HepG2 (cell line): ENCODE measurements at regions not wholly inside any gene's neighbourhood (a gene's known extent, or its start where the extent isn't known, plus 50 kb on each side); places are given as distances from the start of the nearest gene placed in this dataset.

Experiments used
- ATAC-seq: fragments of 200-7000 bp; cut with Tn5 transposase; 3 replicates; pipeline ENCODE4 v1.9.1; 2020; ENCODE audit warnings: mild to moderate bottlenecking, moderate library complexity
- BruUV-seq: library from RNA; stranded (reverse); fragments of 400-500 nt; replicated peaks from 2 replicates; lab custom pipeline; 2021; lab: Mats Ljungman, UMichigan
- CTCF ChIA-PET: fragments of 300-600 bp; formaldehyde crosslinking; extraction: SDS; loops from one replicate; lab custom pipeline; 2021; ENCODE audit warnings: low total read pairs, inconsistent platforms, low intra/inter-chr PET ratio; lab: Yijun Ruan, JAX
- POLR2A ChIA-PET: fragments of 350-600 bp; sonication (Branson Sonifier 250); formaldehyde crosslinking; loops from one replicate; lab custom pipeline; 2020; ENCODE audit warnings: antibody characterized with exemption, inconsistent platforms; lab: Yijun Ruan, JAX
- DNase-seq: peaks from one replicate; pipeline ENCODE4 v3.0.0-alpha.2; 2015; ENCODE audit warnings: low spot score
- FAIRE-seq: peaks from 3 replicates; lab custom pipeline; 2011; peaks lifted over from hg19 to GRCh38; lab: Jason Lieb, UNC
- H2AFZ ChIP-seq: one replicate; pipeline ENCODE4 v1.6.1; 2011; ENCODE audit warnings: low read length, inconsistent platforms
- H3K27ac ChIP-seq: fragments of 300-600 bp; 3 replicates; pipeline ENCODE4 v1.8.0; 2011; ENCODE audit warnings: mixed run types, mild to moderate bottlenecking, mixed read lengths, low read length, inconsistent platforms; ENCODE audit not compliant: insufficient read depth; ENCODE audit errors: extremely low read length
- H3K27me3 ChIP-seq, 2 experiments: fragments of 200-600 bp in 1 of 2; 2 replicates in 1 of 2; 3 replicates in 1 of 2; pipeline versions ENCODE4 v1.6.0 to v1.8.0; 2011; ENCODE audit warnings: low read length in 2 of 2, mild to moderate bottlenecking in 2 of 2, moderate library complexity in 2 of 2, inconsistent platforms in 1 of 2; ENCODE audit not compliant: insufficient read depth in 2 of 2, control insufficient read depth in 1 of 2
- H3K36me3 ChIP-seq, 2 experiments: fragments of 200-600 bp in 1 of 2; replicated peaks in 1 of 2; 2 replicates in 1 of 2; 3 replicates in 1 of 2; pipeline versions ENCODE4 v1.5.1 to v1.8.0; 2011; ENCODE audit warnings: low read length in 2 of 2, inconsistent platforms in 1 of 2; ENCODE audit not compliant: insufficient read depth in 2 of 2, control insufficient read depth in 1 of 2
- H3K4me1 ChIP-seq: 2 replicates; pipeline ENCODE4 v1.5.1; 2012; ENCODE audit warnings: low read length, inconsistent platforms; ENCODE audit not compliant: insufficient read depth
- H3K4me2 ChIP-seq: 2 replicates; pipeline ENCODE4 v1.6.0; 2011; ENCODE audit warnings: low read depth, low read length, inconsistent platforms
- H3K4me3 ChIP-seq, 3 experiments: fragments of 200-600 bp in 1 of 3; sonication (generic), shearing (Covaris generic) in 1 of 3; replicated peaks in 1 of 3; 2 replicates each; pipeline ENCODE4 v1.5.1; 2011 to 2016; ENCODE audit warnings: low read length in 3 of 3, inconsistent platforms in 2 of 3, low read depth in 2 of 3, mild to moderate bottlenecking in 2 of 3, control low read depth in 1 of 3, mixed read lengths in 1 of 3; ENCODE audit not compliant: insufficient read depth in 1 of 3
- H3K79me2 ChIP-seq: one replicate; pipeline ENCODE4 v1.6.1; 2011; ENCODE audit warnings: low read length, inconsistent platforms; ENCODE audit not compliant: insufficient read depth
- H3K9ac ChIP-seq: 2 replicates; pipeline ENCODE4 v1.6.0; 2011; ENCODE audit warnings: mild to moderate bottlenecking, low read depth, low read length, inconsistent platforms; ENCODE audit not compliant: insufficient read depth
- H3K9me3 ChIP-seq: 2 replicates; pipeline ENCODE4 v1.5.1; 2012; ENCODE audit warnings: mild to moderate bottlenecking, low read length
- H4K20me1 ChIP-seq: 2 replicates; pipeline ENCODE4 v1.6.0; 2011; ENCODE audit warnings: inconsistent platforms, mild to moderate bottlenecking, low read length, moderate library complexity; ENCODE audit not compliant: insufficient read depth
- ATF3 ChIP-seq: sonication (generic); formaldehyde crosslinking; IDR thresholded peaks from 2 replicates; pipeline ENCODE4 v1.4.0; 2020; ENCODE audit warnings: missing genetic modification reagents
- JDP2 ChIP-seq: sonication (generic); formaldehyde crosslinking; IDR thresholded peaks from 2 replicates; pipeline ENCODE4 v1.8.1; 2022; ENCODE audit warnings: missing genetic modification reagents, borderline replicate concordance
- MAF1 ChIP-seq: sonication (generic); formaldehyde crosslinking; IDR thresholded peaks from 2 replicates; pipeline ENCODE4 v1.5.0; 2020; ENCODE audit warnings: missing genetic modification reagents, borderline replicate concordance
- SMAD3 ChIP-seq: sonication (generic); formaldehyde crosslinking; IDR thresholded peaks from 2 replicates; pipeline ENCODE4 v1.4.0; 2020; ENCODE audit warnings: missing genetic modification reagents
- XBP1 ChIP-seq: sonication (generic); formaldehyde crosslinking; IDR thresholded peaks from 2 replicates; pipeline ENCODE4 v1.5.0; 2020; ENCODE audit warnings: missing genetic modification reagents
- ZNF337 ChIP-seq: sonication (generic); formaldehyde crosslinking; IDR thresholded peaks from 2 replicates; pipeline ENCODE4 v1.5.1; 2020; ENCODE audit warnings: missing genetic modification reagents, low read depth, mild to moderate bottlenecking, borderline replicate concordance
- ZNF652 ChIP-seq: IDR thresholded peaks from 2 replicates; pipeline ENCODE4 v1.6.1; 2016; ENCODE audit warnings: low read depth, borderline replicate concordance
- ZNF713 ChIP-seq: sonication (generic); formaldehyde crosslinking; IDR thresholded peaks from 2 replicates; pipeline ENCODE4 v1.4.0; 2020; ENCODE audit warnings: mild to moderate bottlenecking, missing genetic modification reagents
- WGBS: methylation state at CpG from one replicate; pipeline ENCODE4 v1.1.6; 2017; ENCODE audit warnings: low lambda C conversion rate; 5-methylcytosine and 5-hydroxymethylcytosine counted together
- in situ Hi-C: cut with HindIII; loops from 2 replicates; pipeline ENCODE4 v1.10.0; 2017; ENCODE audit warnings: low pct_unique_long_range_greater_than_20kb; ENCODE audit not compliant: extremely low pct_ligation_motif_present
- intact Hi-C: fragments of 100-400 bp; cut with micrococcal nuclease; formaldehyde crosslinking; loops from one replicate; pipeline ENCODE4 v1.10.0; 2022; ENCODE audit not compliant: unreplicated experiment
- TF ChIP-seq, protein P1 (sequence below): sonication (generic); formaldehyde crosslinking; IDR thresholded peaks from one replicate; pipeline ENCODE4 v1.5.1; 2020; ENCODE audit warnings: mild to moderate bottlenecking, missing genetic modification reagents; ENCODE audit errors: not compliant biosample characterization
- TF ChIP-seq, protein P2 (sequence below): sonication (generic); formaldehyde crosslinking; IDR thresholded peaks from 2 replicates; pipeline ENCODE4 v1.5.0; 2020; ENCODE audit warnings: mild to moderate bottlenecking, missing genetic modification reagents, borderline replicate concordance
- TF ChIP-seq, protein P3 (sequence below): sonication (generic); formaldehyde crosslinking; IDR thresholded peaks from 2 replicates; pipeline ENCODE4 v1.5.0; 2020; ENCODE audit warnings: missing genetic modification reagents, mild to moderate bottlenecking, borderline replicate concordance

- Histone ChIP-seq H3K4me1 (no peaks in the 10 kb centered on the region), H2AFZ (no peak overlapping the region), H3K79me2 (no peaks in the 10 kb centered on the region), H3K36me3 (no peaks in the 10 kb centered on the region), H3K9ac (no peak overlapping the region), H3K9me3 (no peaks in the 10 kb centered on the region), H3K27me3 (0 out of 5 replicates have a peak, but pooled peaks cover 0 to 5% of the 10 kb centered on the region in 2 experiments), H3K4me2 (no peak overlapping the region), H4K20me1 (no peaks in the 10 kb centered on the region), H3K27ac (no peak overlapping the region), H3K4me3 (no peak overlapping the region)
- CTCF ChIA-PET = no interaction called here
- WGBS = 50% methylated on average over 10 of the region's 10 CpGs
- DNase-seq (no peak), ATAC-seq (no peak), FAIRE-seq (no peak)
- BruUV-seq = no TSS peak
- intact Hi-C loops (no loop called here), in situ Hi-C loops (no loop called here)
- POLR2A ChIA-PET = no interaction called here
- TF ChIP-seq ZNF337 (no peak), ZNF713 (CRISPR knock-in tag) (no peak), ZNF652 (no peak), SMAD3 (CRISPR knock-in tag) (no peak), ATF3 (CRISPR knock-in tag) (no peak), MAF1 (no peak), XBP1 (CRISPR knock-in tag) (no peak), JDP2 (no peak)
- TF ChIP-seq, protein P1, sequence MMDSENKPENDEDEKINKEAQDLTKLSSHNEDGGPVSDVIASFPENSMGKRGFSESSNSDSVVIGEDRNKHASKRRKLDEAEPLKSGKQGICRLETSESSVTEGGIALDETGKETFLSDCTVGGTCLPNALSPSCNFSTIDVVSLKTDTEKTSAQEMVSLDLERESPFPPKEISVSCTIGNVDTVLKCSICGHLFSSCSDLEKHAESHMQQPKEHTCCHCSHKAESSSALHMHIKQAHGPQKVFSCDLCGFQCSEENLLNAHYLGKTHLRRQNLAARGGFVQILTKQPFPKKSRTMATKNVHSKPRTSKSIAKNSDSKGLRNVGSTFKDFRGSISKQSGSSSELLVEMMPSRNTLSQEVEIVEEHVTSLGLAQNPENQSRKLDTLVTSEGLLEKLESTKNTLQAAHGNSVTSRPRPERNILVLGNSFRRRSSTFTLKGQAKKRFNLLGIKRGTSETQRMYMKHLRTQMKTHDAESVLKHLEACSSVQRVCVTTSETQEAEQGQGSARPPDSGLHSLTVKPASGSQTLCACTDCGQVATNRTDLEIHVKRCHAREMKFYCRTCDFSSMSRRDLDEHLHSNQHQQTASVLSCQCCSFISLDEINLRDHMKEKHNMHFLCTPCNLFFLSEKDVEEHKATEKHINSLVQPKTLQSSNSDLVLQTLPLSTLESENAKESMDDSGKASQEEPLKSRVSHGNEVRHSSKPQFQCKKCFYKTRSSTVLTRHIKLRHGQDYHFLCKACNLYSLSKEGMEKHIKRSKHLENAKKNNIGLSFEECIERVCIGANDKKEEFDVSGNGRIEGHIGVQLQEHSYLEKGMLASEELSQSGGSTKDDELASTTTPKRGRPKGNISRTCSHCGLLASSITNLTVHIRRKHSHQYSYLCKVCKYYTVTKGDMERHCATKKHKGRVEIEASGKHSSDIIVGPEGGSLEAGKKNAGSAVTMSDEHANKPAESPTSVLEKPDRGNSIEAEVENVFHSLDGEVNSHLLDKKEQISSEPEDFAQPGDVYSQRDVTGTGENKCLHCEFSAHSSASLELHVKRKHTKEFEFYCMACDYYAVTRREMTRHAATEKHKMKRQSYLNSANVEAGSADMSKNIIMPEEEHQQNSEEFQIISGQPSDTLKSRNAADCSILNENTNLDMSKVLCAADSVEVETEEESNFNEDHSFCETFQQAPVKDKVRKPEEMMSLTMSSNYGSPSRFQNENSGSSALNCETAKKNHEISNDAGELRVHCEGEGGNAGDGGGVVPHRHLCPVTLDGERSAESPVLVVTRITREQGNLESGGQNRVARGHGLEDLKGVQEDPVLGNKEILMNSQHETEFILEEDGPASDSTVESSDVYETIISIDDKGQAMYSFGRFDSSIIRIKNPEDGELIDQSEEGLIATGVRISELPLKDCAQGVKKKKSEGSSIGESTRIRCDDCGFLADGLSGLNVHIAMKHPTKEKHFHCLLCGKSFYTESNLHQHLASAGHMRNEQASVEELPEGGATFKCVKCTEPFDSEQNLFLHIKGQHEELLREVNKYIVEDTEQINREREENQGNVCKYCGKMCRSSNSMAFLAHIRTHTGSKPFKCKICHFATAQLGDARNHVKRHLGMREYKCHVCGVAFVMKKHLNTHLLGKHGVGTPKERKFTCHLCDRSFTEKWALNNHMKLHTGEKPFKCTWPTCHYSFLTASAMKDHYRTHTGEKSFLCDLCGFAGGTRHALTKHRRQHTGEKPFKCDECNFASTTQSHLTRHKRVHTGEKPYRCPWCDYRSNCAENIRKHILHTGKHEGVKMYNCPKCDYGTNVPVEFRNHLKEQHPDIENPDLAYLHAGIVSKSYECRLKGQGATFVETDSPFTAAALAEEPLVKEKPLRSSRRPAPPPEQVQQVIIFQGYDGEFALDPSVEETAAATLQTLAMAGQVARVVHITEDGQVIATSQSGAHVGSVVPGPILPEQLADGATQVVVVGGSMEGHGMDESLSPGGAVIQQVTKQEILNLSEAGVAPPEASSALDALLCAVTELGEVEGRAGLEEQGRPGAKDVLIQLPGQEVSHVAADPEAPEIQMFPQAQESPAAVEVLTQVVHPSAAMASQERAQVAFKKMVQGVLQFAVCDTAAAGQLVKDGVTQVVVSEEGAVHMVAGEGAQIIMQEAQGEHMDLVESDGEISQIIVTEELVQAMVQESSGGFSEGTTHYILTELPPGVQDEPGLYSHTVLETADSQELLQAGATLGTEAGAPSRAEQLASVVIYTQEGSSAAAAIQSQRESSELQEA (CRISPR knock-in tag) = no peak
- TF ChIP-seq, protein P2, sequence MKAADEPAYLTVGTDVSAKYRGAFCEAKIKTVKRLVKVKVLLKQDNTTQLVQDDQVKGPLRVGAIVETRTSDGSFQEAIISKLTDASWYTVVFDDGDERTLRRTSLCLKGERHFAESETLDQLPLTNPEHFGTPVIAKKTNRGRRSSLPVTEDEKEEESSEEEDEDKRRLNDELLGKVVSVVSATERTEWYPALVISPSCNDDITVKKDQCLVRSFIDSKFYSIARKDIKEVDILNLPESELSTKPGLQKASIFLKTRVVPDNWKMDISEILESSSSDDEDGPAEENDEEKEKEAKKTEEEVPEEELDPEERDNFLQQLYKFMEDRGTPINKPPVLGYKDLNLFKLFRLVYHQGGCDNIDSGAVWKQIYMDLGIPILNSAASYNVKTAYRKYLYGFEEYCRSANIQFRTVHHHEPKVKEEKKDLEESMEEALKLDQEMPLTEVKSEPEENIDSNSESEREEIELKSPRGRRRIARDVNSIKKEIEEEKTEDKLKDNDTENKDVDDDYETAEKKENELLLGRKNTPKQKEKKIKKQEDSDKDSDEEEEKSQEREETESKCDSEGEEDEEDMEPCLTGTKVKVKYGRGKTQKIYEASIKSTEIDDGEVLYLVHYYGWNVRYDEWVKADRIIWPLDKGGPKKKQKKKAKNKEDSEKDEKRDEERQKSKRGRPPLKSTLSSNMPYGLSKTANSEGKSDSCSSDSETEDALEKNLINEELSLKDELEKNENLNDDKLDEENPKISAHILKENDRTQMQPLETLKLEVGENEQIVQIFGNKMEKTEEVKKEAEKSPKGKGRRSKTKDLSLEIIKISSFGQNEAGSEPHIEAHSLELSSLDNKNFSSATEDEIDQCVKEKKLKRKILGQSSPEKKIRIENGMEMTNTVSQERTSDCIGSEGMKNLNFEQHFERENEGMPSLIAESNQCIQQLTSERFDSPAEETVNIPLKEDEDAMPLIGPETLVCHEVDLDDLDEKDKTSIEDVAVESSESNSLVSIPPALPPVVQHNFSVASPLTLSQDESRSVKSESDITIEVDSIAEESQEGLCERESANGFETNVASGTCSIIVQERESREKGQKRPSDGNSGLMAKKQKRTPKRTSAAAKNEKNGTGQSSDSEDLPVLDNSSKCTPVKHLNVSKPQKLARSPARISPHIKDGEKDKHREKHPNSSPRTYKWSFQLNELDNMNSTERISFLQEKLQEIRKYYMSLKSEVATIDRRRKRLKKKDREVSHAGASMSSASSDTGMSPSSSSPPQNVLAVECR (CRISPR knock-in tag) = no peak
- TF ChIP-seq, protein P3, sequence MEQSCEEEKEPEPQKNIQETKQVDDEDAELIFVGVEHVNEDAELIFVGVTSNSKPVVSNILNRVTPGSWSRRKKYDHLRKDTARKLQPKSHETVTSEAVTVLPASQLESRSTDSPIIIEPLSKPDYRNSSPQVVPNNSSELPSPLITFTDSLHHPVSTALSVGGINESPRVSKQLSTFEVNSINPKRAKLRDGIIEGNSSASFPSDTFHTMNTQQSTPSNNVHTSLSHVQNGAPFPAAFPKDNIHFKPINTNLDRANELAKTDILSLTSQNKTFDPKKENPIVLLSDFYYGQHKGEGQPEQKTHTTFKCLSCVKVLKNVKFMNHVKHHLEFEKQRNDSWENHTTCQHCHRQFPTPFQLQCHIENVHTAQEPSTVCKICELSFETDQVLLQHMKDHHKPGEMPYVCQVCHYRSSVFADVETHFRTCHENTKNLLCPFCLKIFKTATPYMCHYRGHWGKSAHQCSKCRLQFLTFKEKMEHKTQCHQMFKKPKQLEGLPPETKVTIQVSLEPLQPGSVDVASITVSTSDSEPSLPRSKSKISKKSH (CRISPR knock-in tag) = no peak
Measured at GRCh38 chr6:134605034-134605433, 287.1 kb upstream of the SGK1 start.
